H9 (cell line): ENCODE measurements at regions not wholly inside any gene's neighbourhood (a gene's known extent, or its start where the extent isn't known, plus 50 kb on each side); places are given as distances from the start of the nearest gene placed in this dataset.

Experiments used
- DNase-seq: peaks from one replicate; pipeline ENCODE4 v3.0.0-alpha.2; 2017
- H2AFZ ChIP-seq: one replicate; pipeline ENCODE4 v1.6.1; 2013; ENCODE audit warnings: mild to moderate bottlenecking, low read length, control low read depth, moderate library complexity
- H2AK5ac ChIP-seq: 2 replicates; pipeline ENCODE4 v1.6.1; 2013; ENCODE audit warnings: low read length, control low read depth, mixed read lengths; ENCODE audit not compliant: insufficient read length
- H2BK120ac ChIP-seq: one replicate; pipeline ENCODE4 v1.6.1; 2013; ENCODE audit warnings: low read depth, mild to moderate bottlenecking, low read length, control low read depth, inconsistent platforms; ENCODE audit not compliant: poor library complexity, severe bottlenecking
- H2BK12ac ChIP-seq: 2 replicates; pipeline ENCODE4 v1.6.1; 2013; ENCODE audit warnings: low read length, control low read depth, mixed read lengths, low read depth; ENCODE audit not compliant: insufficient read length
- H2BK15ac ChIP-seq: 2 replicates; pipeline ENCODE4 v1.6.1; 2013; ENCODE audit warnings: low read depth, low read length, control low read depth
- H2BK20ac ChIP-seq: one replicate; pipeline ENCODE4 v1.6.1; 2013; ENCODE audit warnings: low read depth, mild to moderate bottlenecking, low read length, control low read depth, inconsistent platforms; ENCODE audit not compliant: poor library complexity, severe bottlenecking
- H2BK5ac ChIP-seq: 2 replicates; pipeline ENCODE4 v1.6.1; 2013; ENCODE audit warnings: low read length, control low read depth, mixed read lengths; ENCODE audit not compliant: insufficient read length
- H3K14ac ChIP-seq: 2 replicates; pipeline ENCODE4 v1.6.1; 2013; ENCODE audit warnings: low read length, control low read depth; ENCODE audit not compliant: insufficient read depth
- H3K18ac ChIP-seq: 2 replicates; pipeline ENCODE4 v1.6.1; 2013; ENCODE audit warnings: low read depth, mild to moderate bottlenecking, mixed read lengths, low read length, control low read depth; ENCODE audit not compliant: insufficient read length
- H3K23ac ChIP-seq: 2 replicates; pipeline ENCODE4 v1.6.1; 2013; ENCODE audit warnings: low read length, control low read depth, mixed read lengths, low read depth; ENCODE audit not compliant: insufficient read length
- H3K23me2 ChIP-seq: 2 replicates; pipeline ENCODE4 v1.6.1; 2013; ENCODE audit warnings: low read depth, mild to moderate bottlenecking, mixed read lengths, low read length, control low read depth; ENCODE audit not compliant: insufficient read length, poor library complexity, severe bottlenecking
- H3K27ac ChIP-seq: 2 replicates; pipeline ENCODE4 v1.5.1; 2013; ENCODE audit warnings: low read length, control low read depth, mixed read lengths, low read depth; ENCODE audit not compliant: insufficient read length
- H3K27me3 ChIP-seq: 2 replicates; pipeline ENCODE4 v1.6.1; 2013; ENCODE audit warnings: low read length, control low read depth, inconsistent platforms; ENCODE audit not compliant: insufficient read depth
- H3K4ac ChIP-seq: 2 replicates; pipeline ENCODE4 v1.6.1; 2013; ENCODE audit warnings: low read depth, mild to moderate bottlenecking, control low read depth, inconsistent platforms, low read length, moderate library complexity
- H3K4me1 ChIP-seq: 2 replicates; pipeline ENCODE4 v1.6.1; 2013; ENCODE audit warnings: low read length, control low read depth, inconsistent platforms; ENCODE audit not compliant: insufficient read depth
- H3K4me2 ChIP-seq: 2 replicates; pipeline ENCODE4 v1.6.1; 2013; ENCODE audit warnings: low read length, control low read depth, mixed read lengths; ENCODE audit not compliant: insufficient read length, insufficient read depth
- H3K56ac ChIP-seq: 2 replicates; pipeline ENCODE4 v1.6.1; 2013; ENCODE audit warnings: low read depth, mild to moderate bottlenecking, mixed read lengths, low read length, control low read depth; ENCODE audit not compliant: insufficient read length
- H3K79me1 ChIP-seq: 2 replicates; pipeline ENCODE4 v1.6.1; 2013; ENCODE audit warnings: low read depth, mild to moderate bottlenecking, moderate library complexity, low read length, control low read depth, inconsistent platforms; ENCODE audit not compliant: insufficient read depth, poor library complexity, severe bottlenecking
- H3K79me2 ChIP-seq: 2 replicates; pipeline ENCODE4 v1.6.1; 2013; ENCODE audit warnings: low read length, control low read depth, inconsistent platforms; ENCODE audit not compliant: insufficient read depth
- H3K9ac ChIP-seq: 2 replicates; pipeline ENCODE4 v1.6.1; 2013; ENCODE audit warnings: low read length, control low read depth, mixed read lengths; ENCODE audit not compliant: insufficient read length; ENCODE audit errors: extremely low read depth
- H3K9me3 ChIP-seq: one replicate; pipeline ENCODE4 v1.6.1; 2013; ENCODE audit warnings: low read depth, low read length, inconsistent platforms; ENCODE audit not compliant: control insufficient read depth
- H3T11ph ChIP-seq: one replicate; pipeline ENCODE4 v1.6.1; 2013; ENCODE audit warnings: mild to moderate bottlenecking, low read length, control low read depth, inconsistent platforms
- H4K20me1 ChIP-seq: one replicate; pipeline ENCODE4 v1.6.1; 2013; ENCODE audit not compliant: control insufficient read depth, insufficient read length, insufficient read depth
- H4K5ac ChIP-seq: 2 replicates; pipeline ENCODE4 v1.6.1; 2013; ENCODE audit warnings: low read depth, mild to moderate bottlenecking, mixed read lengths, low read length, control low read depth; ENCODE audit not compliant: insufficient read length
- H4K8ac ChIP-seq: replicated peaks from 2 replicates; pipeline ENCODE4 v1.6.1; 2013; ENCODE audit warnings: low read length, control low read depth, mixed read lengths, low read depth; ENCODE audit not compliant: insufficient read length
- H4K91ac ChIP-seq: 2 replicates; pipeline ENCODE4 v1.6.1; 2013; ENCODE audit warnings: low read depth, mild to moderate bottlenecking, moderate library complexity, mixed read lengths, low read length, control low read depth; ENCODE audit not compliant: insufficient read length
- H3K27ac Mint-ChIP-seq, 3 experiments: 2 replicates in 2 of 3; 3 replicates in 1 of 3; pipeline ENCODE4 v1.8.0; 2020 to 2021; ENCODE audit warnings: mixed read lengths in 3 of 3, mild to moderate bottlenecking in 1 of 3, moderate library complexity in 1 of 3
- H3K27me3 Mint-ChIP-seq: 2 replicates; pipeline ENCODE4 v1.8.0; 2021; ENCODE audit warnings: low read depth, mild to moderate bottlenecking, moderate library complexity, mixed read lengths
- H3K36me3 Mint-ChIP-seq, 3 experiments: 2 replicates in 2 of 3; 3 replicates in 1 of 3; pipeline ENCODE4 v1.8.0; 2020 to 2021; ENCODE audit warnings: low read depth in 3 of 3, mixed read lengths in 3 of 3; ENCODE audit not compliant: insufficient read depth in 1 of 3
- H3K4me1 Mint-ChIP-seq, 2 experiments: 2 replicates each; pipeline ENCODE4 v1.8.0; 2020; ENCODE audit warnings: mixed read lengths in 2 of 2
- H3K4me3 Mint-ChIP-seq, 2 experiments: 2 replicates in 1 of 2; 3 replicates in 1 of 2; pipeline ENCODE4 v1.8.0; 2020 to 2021; ENCODE audit warnings: mild to moderate bottlenecking in 2 of 2, mixed read lengths in 2 of 2, moderate library complexity in 1 of 2
- H3K9me3 Mint-ChIP-seq, 2 experiments: 2 replicates in 1 of 2; 3 replicates in 1 of 2; pipeline ENCODE4 v1.8.0; 2020; ENCODE audit warnings: mild to moderate bottlenecking in 2 of 2, mixed read lengths in 2 of 2, moderate library complexity in 1 of 2
- CTCF ChIP-seq: fragments of 200-600 bp; sonication (generic); conservative IDR thresholded peaks from 3 replicates; pipeline ENCODE4 v1.8.0; 2021; ENCODE audit warnings: antibody characterized with exemption, mild to moderate bottlenecking
- WGBS: extraction: QIAGEN DNeasy Blood & Tissue Kit; methylation state at CpG from one replicate; pipeline ENCODE4 v1.1.7; 2013; ENCODE audit warnings: missing lambda C conversion rate, low lambda C conversion rate, mixed read lengths; ENCODE audit not compliant: insufficient read length; ENCODE audit errors: extremely low coverage; 5-methylcytosine and 5-hydroxymethylcytosine counted together

GRCh38 chr16:5668553-5668952 is 571.0 kb upstream of the EEF2KMT start:
- Histone ChIP-seq H3K23me2 (no peaks in the 10 kb centered on the region), H3T11ph (no peak overlapping the region), H3K9ac (no peak overlapping the region), H3K23ac (no peak overlapping the region), H2BK5ac (no peak overlapping the region), H2BK12ac (no peak overlapping the region), H2AFZ (no peak overlapping the region), H2AK5ac (no peak overlapping the region), H3K4ac (no peak overlapping the region), H3K4me2 (no peak overlapping the region), H4K91ac (no peak overlapping the region), H4K20me1 (no peaks in the 10 kb centered on the region), H3K79me1 (no peaks in the 10 kb centered on the region), H3K18ac (no peak overlapping the region), H3K56ac (no peak overlapping the region), H4K5ac (no peak overlapping the region), H2BK120ac (no peak overlapping the region), H3K4me1 (no peaks in the 10 kb centered on the region), H3K27me3 (no peaks in the 10 kb centered on the region), H3K14ac (no peak overlapping the region), H3K27ac (no peak overlapping the region), H3K9me3 (no peaks in the 10 kb centered on the region), H4K8ac (no peak overlapping the region), H2BK20ac (no peak overlapping the region), H3K79me2 (no peaks in the 10 kb centered on the region), H2BK15ac (no peak overlapping the region)
- H3K4me3 Mint-ChIP-seq, result no peak overlapping the region
- H3K36me3 Mint-ChIP-seq, result no peaks in the 10 kb centered on the region
- no peaks in the 10 kb centered on the region for H3K9me3 Mint-ChIP-seq
- no peak for DNase-seq
- H3K4me1 Mint-ChIP-seq, result peaks cover 9 to 11% of the 10 kb centered on the region in 2 experiments
- no peak for TF ChIP-seq CTCF
- WGBS, result no CpG with 5 or more reads among the region's 2 CpGs
- H3K27me3 Mint-ChIP-seq, result no peaks in the 10 kb centered on the region
- no peak overlapping the region; a peak in 1 of 7 replicates for H3K27ac Mint-ChIP-seq
